ENCODE measurements at regions not wholly inside any gene's neighbourhood (a gene's known extent, or its start where the extent isn't known, plus 50 kb on each side); places are given as distances from the start of the nearest gene placed in this dataset.

GRCh38 chr17:79201536-79202227 is 127.1 kb downstream of the ENGASE start:
- 49 to 57% (median 55%) methylated on average over 15 of the region's 15 CpGs for WGBS, 5 donors
- no peak for TF ChIP-seq POLR2AphosphoS5 (IDR thresholded peaks at IDR 0.05)
- no peak for TF ChIP-seq CTCF (IDR thresholded peaks at IDR 0.05)
- TF ChIP-seq EP300 (IDR thresholded peaks at IDR 0.05), result no peak
- no peak for TF ChIP-seq POLR2A (IDR thresholded peaks at IDR 0.05)

GRCh38 chr17:79201119-79201518 is 126.5 kb downstream of the ENGASE start:
- intact Hi-C loops (cut with DNase I; ENCODE audit: low total_unique reads), result no loop called here
- no peak for DNase-seq
- WGBS, 5 donors, result 13 to 27% (median 20%) methylated on average over 6 of the region's 6 CpGs

More at GRCh38 chr17:79201536-79202227, 127.1 kb downstream of the ENGASE start:
- no peak for DNase-seq
- H3K27ac ChIP-seq, result no peak overlapping the region
- no peaks in the 10 kb centered on the region for H3K36me3 ChIP-seq
- H3K27me3 ChIP-seq, result peaks cover 0 to 92% (median 30%) of the 10 kb centered on the region in 3 donors
- intact Hi-C loops (cut with DNase I; ENCODE audit: low total_unique reads), result no loop called here
- H3K9me3 ChIP-seq, result peaks cover 0 to 10% (median 0%) of the 10 kb centered on the region in 4 donors
- no peaks in the 10 kb centered on the region for H3K4me1 ChIP-seq
- H3K4me3 ChIP-seq, result no peak overlapping the region

DNA sequence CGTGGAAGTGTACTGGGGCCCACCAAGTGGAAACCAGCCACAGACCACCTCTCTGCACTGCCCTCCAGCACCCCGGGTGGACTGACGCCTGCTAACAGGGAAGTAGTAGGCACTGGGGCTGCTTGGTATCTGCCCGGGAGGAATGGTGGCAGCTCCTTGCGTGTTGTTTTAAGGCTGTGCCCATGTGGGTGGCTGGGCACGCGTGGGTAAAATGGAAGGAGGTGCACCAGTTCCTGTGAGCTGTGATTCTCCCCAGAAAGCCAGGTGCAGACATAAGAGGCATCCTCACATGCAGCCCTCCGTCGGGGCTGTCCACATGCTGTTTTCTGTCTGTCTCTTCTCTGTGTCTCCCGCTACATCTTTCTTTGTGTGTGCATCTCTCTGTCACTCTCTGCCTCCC is 122.3 kb downstream of the ENGASE start:
- Histone ChIP-seq H3K4me1 (no peaks in the 10 kb centered on the region), H3K27ac (no peak overlapping the region), H3K36me3 (no peaks in the 10 kb centered on the region), H3K9me3 (no peaks in the 10 kb centered on the region), H3K27me3 (peaks cover 3 to 91% (median 35%) of the 10 kb centered on the region in 3 donors), H3K4me3 (no peak overlapping the region)
- WGBS, 5 donors, result 62 to 76% (median 74%) methylated on average over 9 to 10 of the region's 10 CpGs
- intact Hi-C loops (cut with DNase I; ENCODE audit: low total_unique reads), result no loop called here
- no peak for DNase-seq
- no peak for TF ChIP-seq POLR2A (IDR thresholded peaks at IDR 0.05)

More at GRCh38 chr17:79201119-79201518, 126.5 kb downstream of the ENGASE start:
- no peaks in the 10 kb centered on the region for H3K36me3 ChIP-seq
- H3K27ac ChIP-seq, result no peak overlapping the region
- H3K4me3 ChIP-seq, result no peak overlapping the region
- H3K4me1 ChIP-seq, result no peaks in the 10 kb centered on the region
- TF ChIP-seq CTCF (IDR thresholded peaks at IDR 0.05) (no peak), POLR2AphosphoS5 (IDR thresholded peaks at IDR 0.05) (no peak), POLR2A (IDR thresholded peaks at IDR 0.05) (no peak), EP300 (IDR thresholded peaks at IDR 0.05) (no peak)
- peaks cover 0 to 88% (median 30%) of the 10 kb centered on the region in 3 donors for H3K27me3 ChIP-seq
- H3K9me3 ChIP-seq, result peaks cover 0 to 10% (median 0%) of the 10 kb centered on the region in 4 donors

DNA sequence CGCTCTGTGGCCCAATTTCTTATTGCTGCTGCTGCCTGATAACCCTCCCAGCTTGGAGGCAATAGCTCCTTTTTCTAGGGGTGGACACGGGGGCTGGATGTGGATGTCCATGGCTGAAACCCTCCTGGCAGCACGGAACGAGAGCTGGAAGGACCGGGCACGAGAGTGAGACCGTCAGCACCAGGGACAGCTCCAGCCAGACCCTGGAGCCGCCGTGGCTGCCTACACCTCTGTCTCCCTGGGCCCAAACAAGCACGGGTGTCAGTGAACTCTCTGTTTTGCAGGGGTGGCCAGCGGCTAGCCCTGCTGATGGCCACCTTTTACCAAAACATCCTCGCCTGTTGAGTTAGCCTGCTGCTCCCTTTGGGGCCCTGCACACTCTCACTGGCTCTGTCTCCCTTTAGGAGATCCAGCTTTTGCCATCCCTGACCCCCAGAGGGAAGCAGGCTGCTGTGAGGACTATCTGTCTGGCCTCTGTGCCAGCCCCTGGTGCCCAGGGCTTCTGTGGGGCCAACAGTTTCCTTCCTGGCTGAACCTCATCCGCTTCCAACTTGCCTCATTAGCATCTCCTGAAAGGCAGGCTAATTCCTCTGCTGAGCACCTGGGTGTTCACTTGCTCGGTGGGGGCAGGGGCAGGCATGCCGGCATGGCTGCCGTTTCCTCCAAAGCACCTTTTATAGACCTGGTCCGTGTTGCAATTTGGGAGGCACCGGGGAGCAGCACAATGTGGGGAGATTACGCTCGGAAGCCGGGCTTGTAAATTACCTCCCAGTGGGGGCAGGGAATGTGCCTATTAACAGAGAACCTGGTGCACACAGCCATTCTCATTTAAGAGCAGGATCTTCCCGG is 118.1 kb downstream of the ENGASE start:
- peak in 1 of 2 donors; percentile 81 for DNase-seq
- H3K4me1 ChIP-seq, result no peaks in the 10 kb centered on the region
- H3K27ac ChIP-seq, result no peak overlapping the region

More for the DNA sequence above, 118.1 kb downstream of the ENGASE start:
- 6 to 11% (median 10%) methylated on average over 18 to 22 of the region's 22 CpGs for WGBS, 5 donors
- Histone ChIP-seq H3K27me3 (peaks cover 3 to 91% (median 38%) of the 10 kb centered on the region in 3 donors), H3K36me3 (no peaks in the 10 kb centered on the region), H3K9me3 (no peaks in the 10 kb centered on the region), H3K4me3 (no peak overlapping the region)
- intact Hi-C loops (cut with DNase I; ENCODE audit: low total_unique reads), result no loop called here
- no peak for TF ChIP-seq POLR2AphosphoS5 (IDR thresholded peaks at IDR 0.05)
- TF ChIP-seq CTCF (IDR thresholded peaks at IDR 0.05), result no peak
- TF ChIP-seq POLR2A (IDR thresholded peaks at IDR 0.05), result no peak
- no peak for TF ChIP-seq EP300 (IDR thresholded peaks at IDR 0.05)
